ENCODE measurements at regions not wholly inside any gene's neighbourhood (a gene's known extent, or its start where the extent isn't known, plus 50 kb on each side); places are given as distances from the start of the nearest gene placed in this dataset.
A peak's percentile ranks its signal among the peaks of the same experiment; 100 is the strongest.

DNA sequence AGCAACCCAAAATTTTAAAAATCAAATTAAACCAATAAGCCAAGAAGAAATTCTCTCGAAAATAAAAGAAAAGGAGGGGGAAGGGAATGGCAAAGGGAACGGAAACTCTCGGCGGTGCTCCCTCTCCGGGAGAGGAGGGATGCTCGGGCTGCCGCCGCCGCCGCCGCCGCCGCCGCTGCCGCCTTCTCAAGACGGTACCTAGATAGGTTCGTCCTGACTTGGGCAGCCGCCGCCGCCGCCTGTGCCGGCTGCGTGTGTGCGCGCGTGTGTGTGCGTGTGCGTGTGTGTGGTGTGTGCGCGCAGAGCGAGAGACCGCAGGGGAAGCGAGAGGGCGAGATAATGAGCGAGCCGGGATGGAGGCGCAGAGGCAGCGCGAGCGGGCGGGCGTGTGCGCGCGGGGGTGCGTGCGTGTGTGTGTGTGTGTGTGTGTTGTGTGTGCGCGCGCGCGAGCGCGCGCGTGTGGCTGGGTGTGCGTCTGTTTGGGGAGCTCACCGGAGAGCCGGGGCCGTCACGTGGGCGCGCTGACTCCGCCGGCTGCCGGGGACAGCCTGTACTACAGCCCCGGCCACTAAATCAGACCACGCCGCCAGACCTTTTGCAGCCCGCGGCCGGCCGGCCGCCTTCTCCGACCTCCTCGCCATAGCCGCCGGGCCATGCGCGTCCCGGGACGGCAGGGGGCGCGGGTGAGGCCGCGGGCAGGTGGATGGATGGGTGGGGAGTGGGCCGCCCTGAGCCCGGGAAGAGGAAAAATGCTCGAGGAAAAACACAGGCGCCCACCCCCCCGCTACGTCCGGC lies 111.6 kb downstream of the DHX15 start (continued):
- TF ChIP-seq, protein P1, sequence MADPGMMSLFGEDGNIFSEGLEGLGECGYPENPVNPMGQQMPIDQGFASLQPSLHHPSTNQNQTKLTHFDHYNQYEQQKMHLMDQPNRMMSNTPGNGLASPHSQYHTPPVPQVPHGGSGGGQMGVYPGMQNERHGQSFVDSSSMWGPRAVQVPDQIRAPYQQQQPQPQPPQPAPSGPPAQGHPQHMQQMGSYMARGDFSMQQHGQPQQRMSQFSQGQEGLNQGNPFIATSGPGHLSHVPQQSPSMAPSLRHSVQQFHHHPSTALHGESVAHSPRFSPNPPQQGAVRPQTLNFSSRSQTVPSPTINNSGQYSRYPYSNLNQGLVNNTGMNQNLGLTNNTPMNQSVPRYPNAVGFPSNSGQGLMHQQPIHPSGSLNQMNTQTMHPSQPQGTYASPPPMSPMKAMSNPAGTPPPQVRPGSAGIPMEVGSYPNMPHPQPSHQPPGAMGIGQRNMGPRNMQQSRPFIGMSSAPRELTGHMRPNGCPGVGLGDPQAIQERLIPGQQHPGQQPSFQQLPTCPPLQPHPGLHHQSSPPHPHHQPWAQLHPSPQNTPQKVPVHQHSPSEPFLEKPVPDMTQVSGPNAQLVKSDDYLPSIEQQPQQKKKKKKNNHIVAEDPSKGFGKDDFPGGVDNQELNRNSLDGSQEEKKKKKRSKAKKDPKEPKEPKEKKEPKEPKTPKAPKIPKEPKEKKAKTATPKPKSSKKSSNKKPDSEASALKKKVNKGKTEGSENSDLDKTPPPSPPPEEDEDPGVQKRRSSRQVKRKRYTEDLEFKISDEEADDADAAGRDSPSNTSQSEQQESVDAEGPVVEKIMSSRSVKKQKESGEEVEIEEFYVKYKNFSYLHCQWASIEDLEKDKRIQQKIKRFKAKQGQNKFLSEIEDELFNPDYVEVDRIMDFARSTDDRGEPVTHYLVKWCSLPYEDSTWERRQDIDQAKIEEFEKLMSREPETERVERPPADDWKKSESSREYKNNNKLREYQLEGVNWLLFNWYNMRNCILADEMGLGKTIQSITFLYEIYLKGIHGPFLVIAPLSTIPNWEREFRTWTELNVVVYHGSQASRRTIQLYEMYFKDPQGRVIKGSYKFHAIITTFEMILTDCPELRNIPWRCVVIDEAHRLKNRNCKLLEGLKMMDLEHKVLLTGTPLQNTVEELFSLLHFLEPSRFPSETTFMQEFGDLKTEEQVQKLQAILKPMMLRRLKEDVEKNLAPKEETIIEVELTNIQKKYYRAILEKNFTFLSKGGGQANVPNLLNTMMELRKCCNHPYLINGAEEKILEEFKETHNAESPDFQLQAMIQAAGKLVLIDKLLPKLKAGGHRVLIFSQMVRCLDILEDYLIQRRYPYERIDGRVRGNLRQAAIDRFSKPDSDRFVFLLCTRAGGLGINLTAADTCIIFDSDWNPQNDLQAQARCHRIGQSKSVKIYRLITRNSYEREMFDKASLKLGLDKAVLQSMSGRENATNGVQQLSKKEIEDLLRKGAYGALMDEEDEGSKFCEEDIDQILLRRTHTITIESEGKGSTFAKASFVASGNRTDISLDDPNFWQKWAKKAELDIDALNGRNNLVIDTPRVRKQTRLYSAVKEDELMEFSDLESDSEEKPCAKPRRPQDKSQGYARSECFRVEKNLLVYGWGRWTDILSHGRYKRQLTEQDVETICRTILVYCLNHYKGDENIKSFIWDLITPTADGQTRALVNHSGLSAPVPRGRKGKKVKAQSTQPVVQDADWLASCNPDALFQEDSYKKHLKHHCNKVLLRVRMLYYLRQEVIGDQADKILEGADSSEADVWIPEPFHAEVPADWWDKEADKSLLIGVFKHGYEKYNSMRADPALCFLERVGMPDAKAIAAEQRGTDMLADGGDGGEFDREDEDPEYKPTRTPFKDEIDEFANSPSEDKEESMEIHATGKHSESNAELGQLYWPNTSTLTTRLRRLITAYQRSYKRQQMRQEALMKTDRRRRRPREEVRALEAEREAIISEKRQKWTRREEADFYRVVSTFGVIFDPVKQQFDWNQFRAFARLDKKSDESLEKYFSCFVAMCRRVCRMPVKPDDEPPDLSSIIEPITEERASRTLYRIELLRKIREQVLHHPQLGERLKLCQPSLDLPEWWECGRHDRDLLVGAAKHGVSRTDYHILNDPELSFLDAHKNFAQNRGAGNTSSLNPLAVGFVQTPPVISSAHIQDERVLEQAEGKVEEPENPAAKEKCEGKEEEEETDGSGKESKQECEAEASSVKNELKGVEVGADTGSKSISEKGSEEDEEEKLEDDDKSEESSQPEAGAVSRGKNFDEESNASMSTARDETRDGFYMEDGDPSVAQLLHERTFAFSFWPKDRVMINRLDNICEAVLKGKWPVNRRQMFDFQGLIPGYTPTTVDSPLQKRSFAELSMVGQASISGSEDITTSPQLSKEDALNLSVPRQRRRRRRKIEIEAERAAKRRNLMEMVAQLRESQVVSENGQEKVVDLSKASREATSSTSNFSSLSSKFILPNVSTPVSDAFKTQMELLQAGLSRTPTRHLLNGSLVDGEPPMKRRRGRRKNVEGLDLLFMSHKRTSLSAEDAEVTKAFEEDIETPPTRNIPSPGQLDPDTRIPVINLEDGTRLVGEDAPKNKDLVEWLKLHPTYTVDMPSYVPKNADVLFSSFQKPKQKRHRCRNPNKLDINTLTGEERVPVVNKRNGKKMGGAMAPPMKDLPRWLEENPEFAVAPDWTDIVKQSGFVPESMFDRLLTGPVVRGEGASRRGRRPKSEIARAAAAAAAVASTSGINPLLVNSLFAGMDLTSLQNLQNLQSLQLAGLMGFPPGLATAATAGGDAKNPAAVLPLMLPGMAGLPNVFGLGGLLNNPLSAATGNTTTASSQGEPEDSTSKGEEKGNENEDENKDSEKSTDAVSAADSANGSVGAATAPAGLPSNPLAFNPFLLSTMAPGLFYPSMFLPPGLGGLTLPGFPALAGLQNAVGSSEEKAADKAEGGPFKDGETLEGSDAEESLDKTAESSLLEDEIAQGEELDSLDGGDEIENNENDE (IDR thresholded peaks at IDR 0.05; ENCODE audit: insufficient replicate concordance, low read length), result no peak
- TF ChIP-seq SUZ12 (IDR thresholded peaks at IDR 0.05; ENCODE audit: low read length) (no peak; the same call in 1 of the 2 replicates), SRF (IDR thresholded peaks at IDR 0.05; ENCODE audit: low read depth, low read length) (peak; percentile 44; the same call in 1 of the 2 replicates), ZNF274 (IDR thresholded peaks at IDR 0.05; ENCODE audit: borderline replicate concordance, extremely low read depth, low read length) (no peak), SP1 (IDR thresholded peaks at IDR 0.05; ENCODE audit: low read depth, low read length) (no peak), SAP30 (IDR thresholded peaks at IDR 0.05; ENCODE audit: insufficient read depth, insufficient replicate concordance, low read length) (no peak), GABPA (IDR thresholded peaks at IDR 0.05; ENCODE audit: borderline replicate concordance, insufficient read depth, low read length) (no peak), CBX8 (IDR thresholded peaks at IDR 0.05; ENCODE audit: borderline replicate concordance, low read depth, low read length) (no peak), SP2 (IDR thresholded peaks at IDR 0.05; ENCODE audit: low read length) (no peak), KDM4A (IDR thresholded peaks at IDR 0.05; ENCODE audit: low read depth, low read length, severe bottlenecking) (peak; percentile 83)
